Neural crest cell (in vitro differentiated cells): ENCODE measurements at regions not wholly inside any gene's neighbourhood (a gene's known extent, or its start where the extent isn't known, plus 50 kb on each side); places are given as distances from the start of the nearest gene placed in this dataset.

ENCODE experiments used
- DNase-seq: peaks from one replicate; pipeline ENCODE4 v3.0.0; 2021; ENCODE audit warnings: low read depth, mixed read lengths, low spot score
- H3K27ac Mint-ChIP-seq: one replicate; pipeline ENCODE4 v1.8.0; 2021; ENCODE audit warnings: mild to moderate bottlenecking, mixed read lengths; ENCODE audit not compliant: unreplicated experiment
- H3K27me3 Mint-ChIP-seq: 2 replicates; pipeline ENCODE4 v1.8.0; 2021; ENCODE audit warnings: low read depth, mild to moderate bottlenecking, mixed read lengths
- H3K36me3 Mint-ChIP-seq: 2 replicates; pipeline ENCODE4 v1.8.0; 2021; ENCODE audit warnings: low read depth, mild to moderate bottlenecking, mixed read lengths
- H3K4me1 Mint-ChIP-seq: 2 replicates; pipeline ENCODE4 v1.8.0; 2021; ENCODE audit warnings: mixed read lengths
- H3K4me3 Mint-ChIP-seq: one replicate; pipeline ENCODE4 v1.8.0; 2021; ENCODE audit warnings: mild to moderate bottlenecking, mixed read lengths
- H3K9me3 Mint-ChIP-seq: 2 replicates; pipeline ENCODE4 v1.8.0; 2021; ENCODE audit warnings: mixed read lengths
- TF ChIP-seq, protein P1 (sequence below): fragments of 200-600 bp; sonication (generic); conservative IDR thresholded peaks from 2 replicates; pipeline ENCODE4 v1.5.0; 2021; ENCODE audit warnings: antibody characterized with exemption, mild to moderate bottlenecking

DNA sequence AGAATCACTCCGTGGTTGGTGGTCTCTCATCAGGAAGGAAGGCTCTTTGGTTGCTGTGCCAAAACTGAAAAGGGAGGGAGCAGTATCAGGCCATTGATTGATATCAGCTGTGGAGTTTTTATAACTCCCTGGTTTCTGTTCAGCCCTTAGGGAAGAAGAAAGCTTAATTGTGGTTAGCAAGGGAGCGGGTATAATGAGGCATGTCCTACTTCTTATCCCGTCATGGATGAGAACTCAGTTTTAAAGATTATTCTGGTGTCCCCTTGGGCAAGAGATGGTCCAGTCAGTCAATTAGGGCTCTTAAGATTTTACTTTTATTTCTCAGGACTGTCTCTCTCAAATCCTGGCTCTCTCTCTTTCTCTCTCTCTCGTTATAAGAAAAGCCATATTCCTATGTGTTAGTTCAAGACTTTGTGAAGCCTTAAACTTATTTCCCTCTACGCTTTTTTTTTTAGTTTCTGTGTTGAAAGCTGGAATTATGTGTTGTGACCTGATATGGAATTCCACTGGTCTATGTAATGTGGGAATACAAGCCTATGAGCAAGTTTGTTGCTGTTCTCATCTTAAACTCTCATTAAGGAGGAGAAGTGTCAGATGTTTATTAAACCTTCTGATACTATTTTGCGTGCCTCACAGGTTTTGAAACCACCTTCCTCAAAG lies 514.0 kb upstream of the CDH2 start:
- Mint-ChIP-seq H3K4me1 (no peaks in the 10 kb centered on the region), H3K27ac (no peak overlapping the region), H3K36me3 (no peaks in the 10 kb centered on the region), H3K4me3 (no peak overlapping the region), H3K27me3 (no peaks in the 10 kb centered on the region), H3K9me3 (peaks cover 2% of the 10 kb centered on the region)
- TF ChIP-seq, protein P1, sequence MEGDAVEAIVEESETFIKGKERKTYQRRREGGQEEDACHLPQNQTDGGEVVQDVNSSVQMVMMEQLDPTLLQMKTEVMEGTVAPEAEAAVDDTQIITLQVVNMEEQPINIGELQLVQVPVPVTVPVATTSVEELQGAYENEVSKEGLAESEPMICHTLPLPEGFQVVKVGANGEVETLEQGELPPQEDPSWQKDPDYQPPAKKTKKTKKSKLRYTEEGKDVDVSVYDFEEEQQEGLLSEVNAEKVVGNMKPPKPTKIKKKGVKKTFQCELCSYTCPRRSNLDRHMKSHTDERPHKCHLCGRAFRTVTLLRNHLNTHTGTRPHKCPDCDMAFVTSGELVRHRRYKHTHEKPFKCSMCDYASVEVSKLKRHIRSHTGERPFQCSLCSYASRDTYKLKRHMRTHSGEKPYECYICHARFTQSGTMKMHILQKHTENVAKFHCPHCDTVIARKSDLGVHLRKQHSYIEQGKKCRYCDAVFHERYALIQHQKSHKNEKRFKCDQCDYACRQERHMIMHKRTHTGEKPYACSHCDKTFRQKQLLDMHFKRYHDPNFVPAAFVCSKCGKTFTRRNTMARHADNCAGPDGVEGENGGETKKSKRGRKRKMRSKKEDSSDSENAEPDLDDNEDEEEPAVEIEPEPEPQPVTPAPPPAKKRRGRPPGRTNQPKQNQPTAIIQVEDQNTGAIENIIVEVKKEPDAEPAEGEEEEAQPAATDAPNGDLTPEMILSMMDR, result no peak
- no peak for DNase-seq

DNA sequence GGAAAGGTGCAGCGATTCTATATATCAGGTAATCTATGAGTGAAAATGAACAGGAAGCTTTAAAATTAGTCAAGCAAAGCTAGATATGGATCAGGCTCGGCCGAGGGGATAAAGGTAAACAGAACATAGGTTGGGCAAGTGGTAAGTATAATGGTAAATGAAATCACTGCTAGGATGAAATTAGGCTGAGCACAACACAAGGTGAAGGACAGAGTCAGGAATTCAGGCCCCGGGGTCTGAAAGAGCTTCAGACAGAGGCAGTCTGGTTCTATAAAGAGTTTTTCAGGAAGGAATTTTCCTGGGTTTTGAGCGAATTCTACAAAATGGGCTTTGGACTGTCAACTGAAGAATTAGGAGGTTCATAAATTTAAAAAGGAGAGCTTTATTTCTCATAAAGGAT lies 513.2 kb upstream of the CDH2 start:
- TF ChIP-seq, protein P1, result no peak
- no peaks in the 10 kb centered on the region for H3K4me1 Mint-ChIP-seq
- H3K9me3 Mint-ChIP-seq, result peaks cover 2% of the 10 kb centered on the region
- no peak for DNase-seq
- no peaks in the 10 kb centered on the region for H3K27me3 Mint-ChIP-seq
- H3K27ac Mint-ChIP-seq, result no peak overlapping the region
- no peaks in the 10 kb centered on the region for H3K36me3 Mint-ChIP-seq
- H3K4me3 Mint-ChIP-seq, result no peak overlapping the region

DNA sequence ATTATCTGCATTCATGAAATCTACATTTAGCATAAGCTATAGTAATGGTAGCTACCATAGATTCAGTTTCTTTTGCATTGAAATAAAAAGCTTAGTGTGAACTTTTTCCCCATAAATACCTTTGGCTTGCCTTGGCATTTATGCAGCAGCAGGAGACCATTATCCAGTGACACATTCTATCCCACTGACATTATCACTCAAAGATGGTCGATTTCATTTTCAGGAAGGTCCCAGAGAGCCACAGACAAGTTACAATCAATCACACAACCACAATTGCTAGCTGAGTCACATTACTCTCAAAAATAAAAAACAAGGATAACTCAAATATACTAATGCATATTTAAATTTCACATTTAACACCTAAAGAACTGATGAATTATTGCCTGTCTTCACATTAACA lies 512.7 kb upstream of the CDH2 start:
- TF ChIP-seq, protein P1, result no peak
- Mint-ChIP-seq H3K4me1 (peaks cover 4% of the 10 kb centered on the region), H3K27me3 (no peaks in the 10 kb centered on the region), H3K4me3 (no peak overlapping the region), H3K36me3 (no peaks in the 10 kb centered on the region), H3K27ac (no peak overlapping the region), H3K9me3 (peaks cover 2% of the 10 kb centered on the region)
- no peak for DNase-seq

DNA sequence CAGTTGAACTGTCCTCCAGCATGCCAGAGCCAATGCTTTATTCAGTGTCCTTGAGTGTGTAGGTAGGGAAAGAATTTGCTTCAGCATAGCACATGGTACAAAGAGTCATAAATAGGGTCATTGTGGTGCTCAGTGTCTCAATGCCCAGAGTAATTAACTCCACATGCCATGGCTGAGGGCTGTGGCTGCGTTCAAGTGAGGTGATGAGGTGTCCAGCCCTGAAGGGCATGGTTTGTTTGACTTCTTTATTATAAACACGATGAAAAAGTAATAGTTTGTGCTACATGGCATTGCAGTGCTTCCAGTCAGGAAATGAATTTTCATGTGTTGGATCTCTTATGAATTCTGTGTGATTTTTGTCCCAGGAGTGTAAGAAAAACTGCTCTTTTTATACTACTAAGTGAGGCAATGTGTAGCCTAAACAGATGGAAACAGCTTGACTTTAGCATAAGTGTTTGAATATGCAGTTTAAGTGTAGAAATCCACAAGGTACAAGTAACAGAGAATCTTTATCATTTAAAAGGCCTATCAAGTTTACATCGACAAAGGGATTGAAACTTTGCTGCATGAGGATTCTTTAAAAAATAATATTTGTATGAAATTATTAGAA lies 507.9 kb upstream of the CDH2 start:
- H3K27me3 Mint-ChIP-seq, result no peaks in the 10 kb centered on the region
- no peaks in the 10 kb centered on the region for H3K36me3 Mint-ChIP-seq
- H3K4me3 Mint-ChIP-seq, result no peak overlapping the region
- no peaks in the 10 kb centered on the region for H3K9me3 Mint-ChIP-seq
- H3K27ac Mint-ChIP-seq, result no peak overlapping the region
- no peak for DNase-seq
- H3K4me1 Mint-ChIP-seq, result peaks cover 12% of the 10 kb centered on the region
- TF ChIP-seq, protein P1, result no peak

DNA sequence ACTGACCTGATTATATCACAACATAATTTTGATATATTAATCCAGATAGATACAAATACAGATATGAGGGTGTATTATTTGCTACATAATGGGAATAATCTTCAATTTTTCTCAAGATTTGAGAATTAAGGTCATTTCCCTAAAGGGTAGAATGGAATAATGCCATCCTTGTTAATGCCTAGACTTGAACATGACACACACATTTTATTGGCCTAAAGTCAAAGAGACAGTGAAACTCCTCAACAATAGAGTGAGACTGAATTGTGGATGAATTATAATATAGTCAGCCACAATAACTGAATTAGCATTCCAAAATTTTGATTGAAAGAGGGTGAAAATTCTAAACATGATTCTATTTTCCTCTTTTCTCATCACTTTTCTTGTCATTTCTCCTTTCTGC lies 506.0 kb upstream of the CDH2 start:
- Mint-ChIP-seq H3K4me1 (peaks cover 12% of the 10 kb centered on the region), H3K27ac (no peak overlapping the region), H3K9me3 (no peaks in the 10 kb centered on the region), H3K36me3 (no peaks in the 10 kb centered on the region), H3K27me3 (no peaks in the 10 kb centered on the region), H3K4me3 (no peak overlapping the region)
- DNase-seq, result no peak
- TF ChIP-seq, protein P1, result no peak
